GM18505 (cell line): ENCODE measurements at regions not wholly inside any gene's neighbourhood (a gene's known extent, or its start where the extent isn't known, plus 50 kb on each side); places are given as distances from the start of the nearest gene placed in this dataset.

ENCODE experiments used
- ATAC-seq: cut with Tn5 transposase; IDR thresholded peaks from one replicate; pipeline ENCODE4 v1.9.1; 2021; ENCODE audit not compliant: unreplicated experiment
- POLR2A ChIP-seq: IDR thresholded peaks from 4 replicates; pipeline ENCODE4 v1.6.1; 2011; ENCODE audit warnings: borderline replicate concordance; ENCODE audit not compliant: insufficient read depth, insufficient read length; ENCODE audit errors: extremely low read depth

DNA sequence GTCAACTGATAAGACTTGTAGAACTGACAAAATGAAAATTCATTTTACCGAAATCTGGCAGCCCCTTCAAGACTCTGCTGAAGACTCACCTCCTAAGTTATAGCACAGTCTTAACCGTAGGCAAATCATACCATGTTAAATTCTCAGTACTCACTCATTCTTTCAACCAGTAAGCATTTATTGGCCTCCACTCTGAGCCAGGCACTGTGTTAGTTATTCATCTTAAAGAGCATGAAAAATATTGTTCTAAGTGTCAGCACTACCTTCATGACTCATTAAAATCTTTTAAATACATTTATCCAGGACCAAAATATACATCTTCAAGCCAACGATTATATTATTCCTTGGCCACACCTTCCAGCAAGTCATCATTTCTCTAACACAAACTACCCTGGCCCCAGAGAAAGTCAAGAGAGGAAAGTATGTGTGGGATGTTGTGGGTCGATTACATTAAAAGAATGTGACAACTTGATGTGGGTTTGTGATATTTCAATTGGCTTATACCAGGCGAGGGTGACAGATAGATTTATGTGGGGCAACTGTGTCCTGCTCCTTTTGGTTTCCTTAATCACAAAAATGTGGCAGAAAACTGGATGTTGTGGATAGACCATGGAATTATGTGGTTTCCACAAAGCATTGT lies 55.0 kb downstream of the TMEM30B start:
- TF ChIP-seq POLR2A = no peak
- no peak for ATAC-seq

DNA sequence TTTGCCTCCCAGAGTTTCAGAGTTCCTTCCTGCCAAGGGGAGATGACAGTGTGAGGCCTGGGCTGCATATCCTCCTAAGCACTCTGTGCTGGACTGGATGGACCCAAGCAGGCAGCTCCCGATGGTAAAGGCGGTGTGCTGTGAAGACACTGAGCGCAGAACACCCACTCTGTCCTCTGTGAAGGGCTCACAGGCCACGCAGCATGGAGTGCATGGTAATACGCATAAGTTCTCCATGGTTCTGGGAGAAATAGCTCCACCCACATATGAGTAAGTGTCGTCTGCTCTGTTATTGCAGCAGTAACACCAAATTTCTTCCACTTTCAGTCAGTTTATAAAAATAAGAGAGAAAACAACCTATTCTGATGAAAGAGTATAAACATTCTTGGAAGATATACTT lies 55.8 kb downstream of the TMEM30B start:
- ATAC-seq = no peak
- TF ChIP-seq POLR2A = no peak

DNA sequence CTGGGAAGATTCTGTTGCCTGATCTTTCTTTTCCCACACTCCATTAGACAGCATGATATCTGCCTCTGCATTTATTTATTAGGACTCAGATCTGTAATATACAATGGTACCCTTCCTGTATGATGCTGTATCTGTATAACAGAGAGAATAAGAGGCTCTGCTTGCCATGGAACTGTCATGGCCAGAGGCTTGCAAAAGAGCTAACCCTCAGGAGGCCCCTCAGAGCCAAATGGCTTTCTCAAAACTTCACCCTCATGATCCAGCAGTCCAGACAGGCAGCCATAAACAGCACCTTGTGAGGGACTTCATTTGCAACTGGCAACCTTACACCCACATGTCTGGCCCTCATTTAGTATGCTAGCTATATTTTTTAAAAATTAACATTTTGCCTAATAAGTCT lies 57.6 kb downstream of the TMEM30B start:
- no peak for TF ChIP-seq POLR2A

DNA sequence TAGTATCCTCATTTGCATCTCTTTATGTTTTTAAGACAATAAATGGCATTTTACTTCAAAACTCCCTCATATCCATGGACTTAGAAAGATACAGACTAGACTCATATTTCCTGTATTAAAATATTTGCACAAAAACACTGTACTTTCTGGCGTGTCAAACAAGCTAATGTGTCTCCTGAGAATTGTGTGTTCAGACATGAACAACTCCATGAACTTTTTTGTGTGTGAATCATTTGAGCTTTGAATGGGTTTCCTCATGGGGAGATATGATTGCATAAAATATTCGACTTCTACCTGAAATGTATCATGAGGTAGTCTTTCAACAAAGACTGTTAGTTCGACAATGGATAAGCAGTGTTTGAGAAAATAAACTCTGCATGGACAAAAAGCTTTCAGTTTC lies 58.8 kb downstream of the TMEM30B start:
- TF ChIP-seq POLR2A = no peak
- no peak for ATAC-seq

More for the DNA sequence above, 57.6 kb downstream of the TMEM30B start:
- no peak for ATAC-seq

DNA sequence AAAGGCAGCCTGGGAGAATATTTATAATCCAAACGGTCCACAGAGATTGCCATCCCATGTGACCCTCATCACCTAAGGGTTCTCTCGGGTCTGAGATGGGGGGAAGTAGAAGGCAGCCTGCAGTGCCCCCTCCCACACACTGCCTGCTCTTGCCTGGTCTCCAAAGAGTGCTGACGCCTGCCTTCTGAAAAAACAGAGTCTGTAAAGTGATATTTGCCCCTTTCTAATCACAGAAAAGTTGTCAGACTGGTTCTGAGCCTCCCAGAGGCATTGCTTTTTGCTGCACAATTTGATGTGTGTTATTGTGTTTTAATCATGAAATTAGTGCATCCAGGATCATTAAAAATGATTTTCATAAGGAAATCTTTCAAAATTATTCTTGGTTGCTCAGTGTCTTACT lies 59.2 kb downstream of the TMEM30B start:
- no peak for TF ChIP-seq POLR2A
- no peak for ATAC-seq

DNA sequence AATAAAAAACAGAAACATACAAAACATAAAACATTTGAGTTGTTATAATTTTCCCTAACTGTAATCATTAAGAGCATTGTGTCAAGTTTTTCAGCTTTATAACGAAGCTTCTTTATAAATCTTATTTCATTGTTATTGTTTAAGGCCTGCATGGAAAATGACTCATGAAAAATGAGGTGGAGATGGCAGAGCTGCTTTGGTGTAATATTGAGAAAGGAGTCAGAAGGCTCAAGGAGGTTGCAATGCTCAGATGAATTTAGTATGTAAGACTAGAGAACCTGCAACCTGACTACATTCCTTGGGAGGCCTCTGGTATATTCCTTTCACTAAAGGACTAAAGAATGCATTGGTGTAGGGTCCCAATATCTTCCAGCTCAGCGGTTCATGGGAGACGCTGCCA lies 61.5 kb downstream of the TMEM30B start:
- ATAC-seq = no peak
- no peak for TF ChIP-seq POLR2A

DNA sequence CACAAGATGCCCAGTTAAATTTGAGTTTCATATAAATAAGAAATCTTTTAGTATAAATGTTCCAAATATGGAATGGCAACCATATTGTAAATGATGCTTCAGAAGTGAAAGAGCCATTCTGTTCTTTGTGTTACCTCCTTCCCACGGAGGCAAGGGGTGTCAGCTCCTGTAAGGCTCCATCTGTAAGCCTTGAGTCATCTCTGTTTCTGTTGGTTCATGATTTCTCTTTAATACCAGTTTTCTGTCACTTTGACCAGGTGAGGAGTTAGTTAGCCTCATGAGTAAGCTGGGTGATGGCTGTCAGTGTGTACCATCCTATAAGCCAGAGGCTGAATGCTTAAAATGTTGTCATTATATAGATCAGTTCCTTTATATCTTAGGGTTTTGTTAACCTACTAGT lies 61.9 kb downstream of the TMEM30B start:
- TF ChIP-seq POLR2A = no peak
- ATAC-seq = no peak

DNA sequence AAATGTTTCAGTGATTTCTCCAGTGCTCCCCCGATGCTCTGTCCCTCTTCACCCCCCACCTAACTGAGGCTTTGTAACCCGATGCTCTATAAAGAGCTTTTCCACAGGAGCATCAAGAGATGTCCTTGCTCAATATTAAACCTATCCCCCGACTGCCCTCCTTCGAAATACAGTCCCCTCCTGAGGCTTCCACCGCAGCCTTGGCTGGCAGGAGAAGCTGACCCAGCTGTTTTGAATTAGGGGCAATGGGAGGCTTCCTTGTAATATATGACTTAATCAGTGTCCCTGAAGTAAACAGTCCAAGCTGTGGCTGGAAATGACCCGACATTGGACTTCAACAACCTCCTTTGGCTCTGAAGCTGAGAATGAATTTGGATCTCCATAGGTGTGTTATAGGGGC lies 62.4 kb downstream of the TMEM30B start:
- ATAC-seq = no peak
- no peak for TF ChIP-seq POLR2A

DNA sequence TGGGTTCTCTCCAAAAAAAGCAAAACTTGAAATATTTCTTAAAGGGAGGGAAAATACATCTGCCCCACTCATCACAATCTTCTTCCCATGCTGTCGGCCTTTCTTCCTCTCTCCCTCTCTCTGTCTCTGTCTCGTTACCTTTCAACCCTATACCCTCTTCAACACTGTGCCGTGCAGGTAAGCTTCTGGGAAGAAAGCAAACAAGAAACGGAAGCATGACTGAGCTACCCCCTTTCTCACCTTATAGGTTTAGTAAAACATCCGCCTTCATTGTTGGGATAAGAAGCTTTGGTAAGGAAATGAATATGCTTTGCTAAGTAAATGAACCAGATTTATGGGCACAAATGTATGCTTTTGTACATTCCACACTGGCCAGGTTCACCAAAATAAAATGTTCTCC lies 63.0 kb downstream of the TMEM30B start:
- TF ChIP-seq POLR2A = no peak
- no peak for ATAC-seq

DNA sequence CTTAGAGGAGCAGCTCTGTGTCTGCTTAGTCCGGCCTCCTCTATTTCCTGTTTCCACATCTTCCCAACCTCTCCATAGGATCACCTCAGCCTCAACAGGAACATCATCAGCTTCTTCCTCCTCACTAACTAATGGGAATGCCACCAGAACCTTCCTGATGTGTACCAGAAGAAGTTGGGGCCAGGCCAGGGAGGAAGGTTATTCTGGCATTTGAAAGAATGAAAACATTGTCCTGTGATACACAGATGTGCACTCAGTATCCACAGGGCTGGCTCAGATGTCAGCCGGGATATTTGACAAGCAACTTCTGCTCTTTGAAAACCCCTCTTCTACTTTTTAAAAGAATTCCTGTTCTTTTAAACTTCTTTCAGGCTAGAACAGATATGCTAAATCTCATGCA lies 63.6 kb downstream of the TMEM30B start:
- ATAC-seq = no peak

DNA sequence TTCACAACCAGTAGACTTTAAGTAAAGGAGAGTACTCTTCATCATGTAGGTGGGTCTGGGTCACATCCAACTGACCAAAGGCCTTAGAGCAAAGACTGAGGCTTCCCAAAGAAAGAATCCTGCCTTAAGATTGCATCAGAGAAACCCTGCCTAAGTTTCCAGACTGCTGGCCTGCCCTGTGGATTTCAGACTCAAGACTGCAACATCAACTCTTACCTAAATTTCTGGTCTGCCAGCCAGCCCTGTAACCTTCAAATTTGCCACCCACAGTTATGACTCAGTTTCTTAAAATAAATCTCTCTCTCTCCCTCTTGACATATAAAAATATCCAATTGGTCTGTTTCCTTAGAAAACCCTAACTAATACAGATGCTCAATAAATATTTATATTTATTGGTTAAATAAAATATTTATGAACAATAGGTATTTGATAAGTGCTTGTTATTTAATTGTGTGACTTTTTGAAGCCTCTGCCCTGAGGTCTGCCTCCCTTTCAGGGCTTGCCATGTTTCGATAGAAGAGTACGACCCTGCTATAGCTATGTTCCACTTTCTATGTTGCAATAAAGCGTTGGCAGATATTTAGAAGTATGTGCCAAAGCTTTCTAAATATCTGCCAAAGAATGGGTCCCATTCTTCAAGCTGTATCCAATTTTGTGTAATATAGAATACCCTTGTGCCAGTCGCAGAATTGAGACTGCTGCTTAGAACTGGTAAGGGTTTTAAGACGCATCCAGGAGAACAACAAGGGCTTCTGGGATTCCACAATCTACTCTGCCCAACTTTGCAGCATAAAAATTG lies 65.7 kb downstream of the TMEM30B start:
- no peak for ATAC-seq
- TF ChIP-seq POLR2A = no peak

More for the DNA sequence above, 63.6 kb downstream of the TMEM30B start:
- TF ChIP-seq POLR2A = no peak

DNA sequence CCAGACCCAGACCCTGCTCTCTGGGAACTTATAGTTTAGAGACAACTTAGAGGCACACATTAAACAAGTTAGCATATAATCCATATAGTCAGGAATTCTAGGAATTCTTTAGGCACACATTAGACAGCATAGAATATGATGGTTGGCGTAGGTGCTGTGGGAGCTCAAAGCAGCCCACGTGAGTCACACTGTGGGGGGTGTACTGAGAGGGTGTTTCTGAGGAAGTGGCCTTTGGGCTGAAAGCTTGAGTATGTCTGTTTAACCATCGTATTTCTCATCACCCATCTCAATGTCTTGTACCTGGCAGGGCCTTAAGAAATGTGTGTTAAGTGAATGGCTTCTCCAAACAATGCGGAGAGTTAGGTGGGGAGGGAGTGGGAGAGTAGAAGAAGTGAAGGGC lies 67.2 kb downstream of the TMEM30B start:
- no peak for ATAC-seq
- TF ChIP-seq POLR2A = no peak

DNA sequence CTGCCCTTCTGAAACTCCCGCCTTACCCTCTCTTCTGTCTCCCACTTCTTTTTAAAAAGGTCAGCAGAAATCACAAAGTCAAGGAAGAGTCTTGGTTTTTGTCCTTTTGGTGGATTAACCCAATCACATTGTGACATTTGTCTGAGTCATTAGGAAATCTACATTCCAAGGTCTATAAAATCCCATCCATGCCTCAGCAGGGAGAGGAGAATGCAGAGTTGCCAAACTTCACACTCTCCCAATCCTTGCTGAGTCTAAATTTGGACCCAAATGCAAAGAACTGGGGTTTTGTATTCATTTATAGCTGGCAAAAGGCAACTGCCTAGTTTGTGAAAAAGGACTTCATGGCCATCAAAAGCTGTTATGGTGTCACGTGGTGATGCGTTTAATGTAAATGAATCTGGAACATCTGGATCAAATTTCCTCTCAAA lies 67.9 kb downstream of the TMEM30B start:
- TF ChIP-seq POLR2A = no peak
- no peak for ATAC-seq

DNA sequence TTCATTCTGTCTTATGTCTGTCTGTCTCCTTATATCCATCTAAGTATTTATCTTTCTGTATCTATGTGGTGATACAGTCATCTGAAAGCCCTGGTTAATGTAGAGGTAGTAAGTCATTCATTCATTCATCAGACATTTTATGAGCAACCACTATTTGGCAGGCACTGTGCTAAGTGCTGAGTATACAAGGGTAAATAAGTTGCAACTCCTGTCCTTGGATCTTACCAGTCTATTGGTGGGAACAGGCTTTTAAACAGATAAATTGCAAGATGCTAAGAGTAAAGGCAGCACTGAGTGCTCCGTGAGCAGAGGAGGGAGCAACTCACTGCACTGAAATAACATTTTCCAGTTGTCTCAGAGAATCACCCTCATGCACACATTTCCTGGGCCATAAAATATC lies 68.6 kb downstream of the TMEM30B start:
- TF ChIP-seq POLR2A = no peak
- ATAC-seq = no peak

DNA sequence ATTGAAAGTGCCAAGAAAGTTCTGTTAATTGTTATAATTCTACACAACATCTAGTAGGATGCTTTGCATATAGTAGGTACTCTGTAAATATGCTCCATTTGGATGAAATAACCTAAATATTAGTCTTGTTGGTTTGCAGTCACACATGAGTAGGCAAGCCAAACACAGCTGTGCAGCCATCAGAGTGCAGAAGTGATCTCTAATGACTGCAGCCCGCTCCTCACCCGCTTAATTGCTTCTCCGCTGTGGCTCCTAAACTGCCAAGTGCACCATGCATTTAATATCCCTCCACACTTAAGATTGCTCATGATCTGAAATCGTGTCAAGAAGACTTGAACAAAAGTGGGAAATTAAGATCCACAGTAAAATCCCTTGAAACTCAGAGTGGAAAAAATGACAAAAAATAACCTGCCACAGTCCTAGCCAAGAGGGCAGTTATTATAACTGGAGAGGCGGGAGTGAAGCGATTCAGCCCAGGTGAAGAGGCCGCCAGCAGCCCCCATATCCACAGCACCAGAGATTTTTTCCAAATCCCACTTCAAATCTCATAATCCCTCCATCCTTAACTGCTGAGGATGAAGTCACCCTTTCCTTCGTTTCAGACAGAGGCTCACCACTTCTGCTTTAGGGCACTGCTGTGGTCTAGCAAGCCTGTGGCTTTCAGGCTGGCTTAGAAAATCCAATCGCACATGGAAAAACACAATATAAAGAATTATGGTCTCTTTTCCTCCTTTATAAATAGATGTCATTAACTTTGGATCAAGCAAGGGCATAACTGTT lies 69.5 kb downstream of the TMEM30B start:
- ATAC-seq = no peak
- TF ChIP-seq POLR2A = no peak
